Epithelial cell of prostate (primary cell): ENCODE measurements at regions not wholly inside any gene's neighbourhood (a gene's known extent, or its start where the extent isn't known, plus 50 kb on each side); places are given as distances from the start of the nearest gene placed in this dataset.
A peak's percentile ranks its signal among the peaks of the same experiment; 100 is the strongest.
"Not testable (repeated sequence)": the region's sequence is repeated elsewhere in the genome, so short reads cannot be mapped to it uniquely, and the experiment has no call there.

Experiments
- DNase-seq: peaks from one replicate; pipeline ENCODE4 v3.0.0-alpha.2; 2011; ENCODE audit warnings: low read depth, low spot score
- H3K27ac ChIP-seq: fragments of 450-650 bp; 2 replicates; pipeline ENCODE4 v1.5.1; 2017; ENCODE audit warnings: mild to moderate bottlenecking

DNA sequence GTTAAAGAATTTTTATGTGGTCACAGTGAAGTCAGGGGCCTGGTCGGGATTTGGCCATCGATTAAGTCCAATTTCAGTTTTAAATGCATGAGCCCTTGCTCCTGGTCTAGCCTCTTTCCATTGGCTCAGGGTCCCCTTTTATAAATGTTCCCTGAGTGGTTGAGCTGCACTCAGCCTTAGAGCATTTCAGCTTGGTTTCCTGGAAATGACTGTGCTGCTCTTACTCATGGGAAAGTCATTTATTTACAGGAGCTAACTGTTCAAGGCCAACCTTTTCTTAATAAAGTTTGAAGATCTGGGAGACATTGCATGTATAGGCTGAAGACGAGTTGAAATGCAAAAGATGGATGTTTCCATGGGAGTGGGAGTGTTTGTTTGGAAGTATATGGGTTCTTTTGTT lies 98.8 kb upstream of the CLNK start:
- peak; percentile 20 for DNase-seq
- H3K27ac ChIP-seq: peak overlapping the region; percentile 25

DNA sequence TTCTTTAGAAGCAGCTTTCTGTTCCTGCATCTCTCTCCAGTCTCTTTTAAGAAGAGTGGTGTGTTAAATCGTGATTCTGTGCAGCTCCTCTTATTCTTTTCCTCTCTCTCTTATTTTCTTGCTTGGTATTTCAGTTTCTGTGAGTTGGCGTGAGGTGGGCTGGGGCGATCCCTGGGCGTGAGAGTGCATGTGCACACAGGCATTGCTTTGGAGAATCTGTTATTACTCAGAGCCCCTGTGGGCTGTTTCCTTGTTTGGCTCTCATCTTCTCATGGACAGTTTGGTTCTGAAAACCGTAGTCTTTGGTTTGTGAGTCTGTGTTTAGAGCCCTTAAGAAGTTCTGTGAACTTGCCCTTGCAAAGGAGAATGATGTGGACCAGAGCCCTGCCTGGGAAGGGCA lies 97.2 kb upstream of the CLNK start:
- H3K27ac ChIP-seq: no peak overlapping the region
- DNase-seq: peak; percentile 26

DNA sequence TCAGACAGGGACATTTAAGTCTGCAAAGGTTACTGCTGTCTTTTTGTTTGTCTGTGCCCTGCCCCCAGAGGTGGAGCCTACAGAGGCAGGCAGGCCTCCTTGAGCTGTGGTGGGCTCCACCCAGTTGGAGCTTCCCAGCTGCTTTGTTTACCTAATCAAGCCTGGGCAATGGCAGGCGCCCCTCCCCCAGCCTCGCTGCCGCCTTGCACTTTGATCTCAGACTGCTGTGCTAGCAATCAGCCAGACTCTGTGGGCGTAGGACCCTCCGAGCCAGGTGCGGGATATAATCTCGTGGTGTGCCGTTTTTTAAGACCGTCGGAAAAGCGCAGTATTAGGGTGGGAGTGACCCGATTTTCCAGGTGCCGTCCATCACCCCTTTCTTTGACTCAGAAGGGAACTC lies 96.2 kb upstream of the CLNK start:
- H3K27ac ChIP-seq, DNase-seq: not testable (repeated sequence)

DNA sequence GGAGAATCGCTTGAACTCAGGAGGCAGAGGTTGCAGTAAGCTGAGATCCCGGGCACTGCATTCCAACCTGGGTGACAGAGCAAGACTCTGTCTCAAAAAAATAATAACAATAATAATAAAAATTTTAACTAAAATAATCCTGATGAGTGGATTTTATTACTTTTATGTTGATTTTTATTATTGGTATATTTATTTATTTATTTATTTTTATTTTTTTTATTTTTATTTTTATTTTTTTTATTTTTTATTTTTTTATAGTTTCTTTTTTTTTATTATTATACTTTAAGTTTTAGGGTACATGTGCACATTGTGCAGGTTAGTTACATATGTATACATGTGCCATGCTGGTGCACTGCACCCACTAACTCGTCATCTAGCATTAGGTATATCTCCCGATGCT lies 90.6 kb upstream of the CLNK start:
- not testable (repeated sequence) for H3K27ac ChIP-seq, DNase-seq

DNA sequence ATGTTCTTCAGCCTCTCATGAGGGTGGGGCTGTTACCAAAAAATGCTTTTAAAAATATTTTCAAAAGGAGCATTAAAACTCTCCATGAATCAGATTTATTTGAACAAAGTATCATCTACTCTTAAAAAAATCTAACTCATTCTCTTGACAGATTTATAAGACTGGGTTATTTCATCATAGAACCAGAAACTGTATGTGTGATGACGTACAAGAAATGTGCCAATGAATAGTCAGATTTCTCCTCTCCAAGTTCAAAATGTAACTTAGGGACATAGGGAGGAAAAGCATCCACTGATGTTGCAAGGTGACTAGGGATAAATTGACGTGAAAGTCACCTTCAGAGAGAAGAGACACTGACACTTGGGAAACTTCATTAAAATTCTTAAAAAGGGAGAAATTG lies 89.1 kb upstream of the CLNK start:
- DNase-seq: no peak

DNA sequence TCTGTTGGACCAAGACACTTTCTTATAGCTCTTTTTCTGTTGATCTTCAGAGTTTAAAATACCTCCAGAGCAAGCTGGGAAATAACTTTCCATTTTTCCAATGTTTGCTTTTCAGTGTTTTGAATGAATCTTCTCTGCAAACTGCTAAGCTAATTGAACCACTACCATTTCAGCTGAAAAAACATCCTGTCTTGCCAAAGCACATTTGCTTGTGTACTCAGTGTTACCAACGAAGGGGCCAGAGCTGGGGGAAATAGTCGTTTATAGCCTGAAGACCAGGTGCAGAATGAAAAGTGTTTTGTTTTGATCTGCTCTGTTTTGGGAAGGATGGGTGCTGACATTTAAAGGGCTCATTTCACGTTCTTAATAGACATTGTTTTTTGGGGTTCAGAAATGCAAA lies 88.4 kb upstream of the CLNK start:
- no peak overlapping the region for H3K27ac ChIP-seq
- no peak for DNase-seq

More for the DNA sequence above, 89.1 kb upstream of the CLNK start:
- H3K27ac ChIP-seq: no peak overlapping the region

DNA sequence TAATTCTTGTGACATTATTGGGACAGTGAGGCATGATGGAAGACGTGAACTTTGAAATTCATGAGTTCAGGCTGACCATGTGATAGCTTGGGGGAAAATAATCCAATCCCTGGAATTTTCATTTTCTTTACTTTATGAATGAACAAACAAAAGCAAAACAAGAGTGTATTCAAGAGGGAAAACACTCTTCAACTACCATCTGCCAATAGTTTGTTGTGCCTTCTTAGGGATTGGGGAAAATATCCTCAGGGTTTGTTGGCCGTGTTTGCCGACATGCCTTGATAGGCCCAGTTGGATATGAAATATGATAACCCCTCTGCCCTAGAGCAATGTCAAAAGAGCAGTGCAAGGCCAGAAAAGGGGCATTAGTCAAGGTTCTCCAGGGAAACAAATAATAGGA lies 80.8 kb upstream of the CLNK start:
- DNase-seq: no peak
- H3K27ac ChIP-seq: no peak overlapping the region

DNA sequence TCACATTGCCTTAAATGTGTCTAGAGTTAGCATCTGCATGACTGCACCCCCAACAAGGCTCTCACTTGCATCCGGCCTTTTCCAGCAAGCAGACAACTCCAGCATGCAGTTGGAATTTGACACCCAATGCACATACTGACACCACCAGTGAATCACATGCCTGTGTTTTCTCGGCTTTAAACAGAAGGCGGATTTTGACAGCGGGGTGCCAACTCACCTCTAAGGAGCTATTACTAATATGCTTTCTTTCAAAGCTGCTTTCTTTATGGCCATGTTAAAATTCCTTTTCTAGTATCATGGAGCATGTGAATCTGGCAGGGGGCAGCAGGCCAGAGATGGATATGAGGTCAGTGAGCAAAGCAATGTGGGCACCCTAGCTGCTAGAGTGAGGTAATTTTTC lies 78.0 kb upstream of the CLNK start:
- DNase-seq: no peak
- H3K27ac ChIP-seq: no peak overlapping the region

DNA sequence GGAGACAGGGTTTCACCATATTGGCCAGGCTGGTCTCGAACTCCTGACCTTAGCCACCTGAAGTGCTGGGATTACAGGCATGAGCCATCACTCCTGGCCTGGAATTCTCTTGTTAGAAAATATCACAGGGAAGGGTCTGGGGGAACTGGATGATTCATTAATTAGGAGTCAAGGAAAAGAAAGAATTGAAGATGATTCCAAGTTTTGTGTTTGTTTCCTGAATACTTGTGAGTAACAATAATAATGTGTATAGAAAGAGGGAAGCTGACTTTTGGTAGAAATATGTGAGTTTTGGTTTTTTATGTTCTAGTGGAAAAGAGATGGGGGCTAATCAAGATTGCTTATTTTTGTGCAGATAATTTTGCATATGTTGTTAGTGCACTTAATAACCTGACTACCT lies 77.3 kb upstream of the CLNK start:
- DNase-seq: no peak
- no peak overlapping the region for H3K27ac ChIP-seq

DNA sequence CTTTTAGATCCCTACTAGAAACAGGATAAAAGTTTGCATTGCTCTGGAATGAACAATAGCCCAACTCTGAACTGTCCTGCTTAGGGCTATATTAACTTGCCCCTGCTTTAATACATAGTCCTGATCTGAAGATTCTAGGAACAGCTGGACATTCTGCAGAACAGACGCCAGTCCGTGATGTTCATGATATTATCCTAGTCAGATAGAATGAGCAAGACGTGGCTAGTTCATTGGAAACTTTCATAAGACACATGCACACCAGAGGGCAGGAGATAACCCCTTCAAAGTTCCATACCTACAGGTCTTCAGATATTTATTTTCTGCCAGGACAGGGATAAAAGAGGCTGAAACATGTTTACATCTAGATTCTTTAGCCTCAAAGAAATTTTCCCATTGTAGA lies 75.5 kb upstream of the CLNK start:
- no peak overlapping the region for H3K27ac ChIP-seq
- DNase-seq: no peak

DNA sequence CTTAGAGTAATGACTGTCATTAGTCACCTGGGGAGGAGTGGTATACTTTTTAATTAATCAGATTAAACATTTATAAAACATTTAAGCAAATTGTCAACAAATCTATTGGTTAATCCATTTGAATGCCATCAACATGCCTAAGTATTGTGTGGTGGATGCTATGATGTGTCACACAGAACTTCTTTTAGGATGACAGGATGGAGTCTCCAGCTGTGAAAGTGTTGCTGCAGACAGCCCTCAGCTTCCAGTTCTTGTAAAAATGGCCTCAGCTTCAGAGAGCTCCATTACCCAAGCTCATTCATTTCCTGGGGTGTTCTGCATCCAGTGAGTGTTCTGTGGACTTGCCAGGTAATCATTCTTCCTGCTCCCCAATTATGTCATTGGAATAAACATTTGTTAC lies 74.3 kb upstream of the CLNK start:
- no peak for DNase-seq
- H3K27ac ChIP-seq: no peak overlapping the region

DNA sequence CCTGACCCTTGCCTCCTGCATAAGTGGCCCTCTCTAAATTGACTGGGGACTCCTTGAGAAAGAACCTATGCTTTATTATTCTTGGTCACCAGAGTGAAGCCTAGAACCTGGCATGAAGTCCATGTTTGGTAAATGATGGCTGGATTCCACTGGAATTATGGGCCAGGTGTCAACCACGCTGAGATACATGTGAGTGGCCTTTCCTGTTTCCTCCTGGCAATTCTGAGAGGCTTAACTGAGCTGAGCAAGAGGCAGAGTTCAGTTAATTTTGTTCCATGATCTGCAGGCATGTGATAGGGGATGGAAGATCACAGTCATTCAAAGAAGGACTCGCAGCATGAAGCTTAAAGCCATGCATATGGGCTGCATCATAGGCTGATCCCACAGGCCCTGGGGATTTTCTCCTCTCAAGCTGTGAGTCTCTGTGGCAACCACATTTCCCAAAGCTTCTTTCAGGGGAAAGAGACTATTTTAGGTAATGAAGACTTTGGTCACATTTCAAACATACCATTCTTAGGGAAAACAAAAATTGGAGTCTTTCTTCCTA lies 69.4 kb upstream of the CLNK start:
- no peak overlapping the region for H3K27ac ChIP-seq
- no peak for DNase-seq

DNA sequence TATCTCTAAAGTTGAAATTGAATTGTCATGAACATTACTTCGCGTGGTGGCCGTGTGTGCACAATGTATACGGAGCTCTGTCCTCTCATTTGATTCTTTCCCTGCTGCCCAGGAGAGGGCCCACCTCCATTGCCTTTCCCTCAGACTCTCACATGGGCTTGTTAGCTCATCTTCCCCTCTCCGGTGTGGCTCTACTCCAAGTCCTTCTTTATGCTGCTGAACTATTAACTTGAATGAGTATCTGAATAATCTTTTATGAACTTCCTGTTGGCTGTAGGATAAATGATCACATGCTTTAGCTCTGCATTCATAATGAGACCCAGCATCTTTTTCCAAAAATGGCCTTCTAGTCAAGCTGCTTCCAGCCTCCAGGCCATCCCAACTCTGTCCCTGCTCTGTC lies 68.8 kb upstream of the CLNK start:
- no peak overlapping the region for H3K27ac ChIP-seq
- no peak for DNase-seq

DNA sequence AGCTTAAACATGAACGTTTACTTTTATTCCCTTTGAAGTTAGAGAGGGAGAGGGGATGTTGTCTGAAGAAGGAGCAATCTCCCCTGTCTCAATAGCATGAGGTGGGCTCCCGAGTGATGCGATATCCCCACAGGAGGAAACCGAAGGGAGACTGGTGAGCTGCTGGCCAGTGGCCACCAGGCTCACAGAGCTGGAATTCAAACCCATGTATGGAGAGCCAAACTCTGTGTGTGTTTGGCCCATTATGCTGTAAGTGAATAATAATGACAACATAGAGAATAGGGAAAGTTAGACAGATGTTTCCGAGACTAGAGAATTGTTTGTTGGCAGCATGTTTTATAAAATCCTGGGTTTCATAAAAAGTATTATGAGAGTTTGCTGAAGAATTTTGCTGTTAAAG lies 66.1 kb upstream of the CLNK start:
- DNase-seq: no peak
- H3K27ac ChIP-seq: no peak overlapping the region

DNA sequence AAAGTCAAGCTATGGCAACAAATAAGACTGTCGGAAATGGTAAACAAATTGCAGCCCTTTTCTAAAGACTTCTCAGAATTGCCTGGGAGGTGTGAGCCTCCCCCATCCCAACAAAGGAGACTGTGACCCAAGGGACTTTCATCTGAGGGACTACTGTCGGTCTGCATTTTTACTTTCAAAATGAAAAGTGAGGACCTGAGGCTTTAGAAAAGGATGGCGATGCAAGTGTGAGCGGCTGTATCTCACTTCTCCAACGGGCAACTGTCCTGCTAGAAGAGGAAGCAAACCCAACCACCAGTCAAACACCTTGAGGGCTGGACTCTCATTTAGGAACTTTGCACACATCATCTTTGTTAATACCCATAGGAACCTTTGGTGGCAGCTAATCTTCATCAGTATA lies 62.6 kb upstream of the CLNK start:
- no peak overlapping the region for H3K27ac ChIP-seq
- no peak for DNase-seq

DNA sequence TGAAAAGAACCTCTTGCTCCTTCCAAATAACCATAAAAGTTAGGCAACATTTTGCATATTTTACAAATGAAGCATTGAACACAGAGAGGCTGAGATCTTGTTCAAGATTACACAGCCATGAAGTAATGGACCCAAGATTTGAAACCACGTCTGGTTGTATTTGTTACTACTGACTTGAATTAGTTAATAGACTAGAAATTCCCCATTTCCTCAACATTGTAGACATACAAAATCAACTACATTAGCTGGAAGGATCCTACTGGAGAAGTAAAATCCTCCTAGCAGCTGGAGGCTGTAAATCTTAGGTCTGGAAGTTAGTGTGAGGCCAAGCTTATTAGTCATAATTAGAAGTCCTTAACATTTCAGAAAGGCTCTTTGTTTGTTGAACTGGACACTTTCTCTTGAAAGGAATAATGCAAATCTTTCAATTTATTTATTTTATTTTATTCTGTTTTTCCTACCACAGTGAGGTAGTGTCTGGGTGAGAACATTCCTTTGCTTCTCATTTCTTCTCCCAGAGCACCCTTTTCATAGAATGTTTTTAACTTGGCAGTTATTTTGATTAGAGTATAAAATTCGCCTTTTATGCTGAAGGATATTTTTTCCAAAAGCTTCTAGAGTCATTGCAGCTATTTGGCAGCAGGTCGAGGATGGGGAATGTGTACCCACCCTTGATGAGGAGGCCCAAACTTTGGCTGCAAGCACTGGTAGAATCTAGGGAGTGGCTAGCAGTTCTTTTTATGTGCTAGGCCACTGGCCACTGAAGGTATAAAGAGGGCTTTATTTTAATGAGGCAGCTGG lies 62.0 kb upstream of the CLNK start:
- H3K27ac ChIP-seq: no peak overlapping the region
- no peak for DNase-seq

DNA sequence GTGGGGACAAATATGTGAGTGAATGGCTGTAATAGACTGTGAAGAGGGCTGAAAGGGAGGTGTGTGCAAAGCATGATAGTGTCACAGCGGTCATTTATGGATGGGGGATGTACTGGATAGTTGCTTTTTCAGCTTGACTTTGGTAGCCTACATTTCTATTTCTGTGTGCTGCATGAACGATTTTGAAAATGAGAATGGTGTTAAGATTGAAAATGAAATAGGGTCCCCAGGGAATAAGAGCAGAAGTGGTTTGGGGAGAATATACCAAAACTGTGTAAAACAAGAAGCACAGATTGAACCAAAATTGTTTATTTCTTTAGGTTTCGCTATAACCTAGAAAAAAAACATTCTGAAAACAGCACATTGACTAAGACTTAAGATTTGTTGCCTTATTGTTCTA lies 58.8 kb upstream of the CLNK start:
- no peak for DNase-seq
- no peak overlapping the region for H3K27ac ChIP-seq

DNA sequence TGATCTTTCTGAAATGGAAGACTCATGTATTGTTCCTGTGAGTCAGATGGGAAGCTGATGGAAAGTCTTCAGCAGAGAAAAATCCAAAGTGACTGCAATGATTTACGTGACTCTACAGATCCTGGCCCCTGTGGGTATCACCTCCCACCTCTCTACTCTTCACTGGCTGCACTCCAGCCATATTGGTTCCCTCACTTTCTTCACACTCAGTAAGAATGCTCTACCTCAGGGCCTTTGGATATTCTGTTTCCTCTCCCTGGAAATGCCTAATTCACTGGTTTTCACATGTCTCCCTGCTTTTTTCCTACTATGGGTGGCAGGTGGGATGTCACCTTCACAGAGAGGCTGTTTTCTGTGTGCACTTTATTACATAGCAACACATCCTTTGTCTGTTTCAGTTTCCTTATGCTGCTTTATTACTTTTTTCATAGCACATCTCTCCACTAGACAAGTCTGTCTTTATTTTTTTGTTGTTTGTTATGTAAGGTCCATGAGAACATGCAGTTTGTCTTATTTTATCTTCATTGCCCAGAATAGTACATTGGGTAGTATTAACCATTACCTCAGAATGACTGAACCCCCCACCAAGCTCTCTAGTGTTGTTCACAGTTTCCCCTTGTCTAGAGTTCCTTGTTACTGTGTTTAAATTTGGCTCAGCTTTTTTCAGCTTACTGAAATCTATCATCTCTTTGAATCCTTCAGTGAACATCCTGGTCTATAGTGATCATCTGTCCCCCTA lies 57.6 kb upstream of the CLNK start:
- no peak overlapping the region for H3K27ac ChIP-seq
- no peak for DNase-seq

DNA sequence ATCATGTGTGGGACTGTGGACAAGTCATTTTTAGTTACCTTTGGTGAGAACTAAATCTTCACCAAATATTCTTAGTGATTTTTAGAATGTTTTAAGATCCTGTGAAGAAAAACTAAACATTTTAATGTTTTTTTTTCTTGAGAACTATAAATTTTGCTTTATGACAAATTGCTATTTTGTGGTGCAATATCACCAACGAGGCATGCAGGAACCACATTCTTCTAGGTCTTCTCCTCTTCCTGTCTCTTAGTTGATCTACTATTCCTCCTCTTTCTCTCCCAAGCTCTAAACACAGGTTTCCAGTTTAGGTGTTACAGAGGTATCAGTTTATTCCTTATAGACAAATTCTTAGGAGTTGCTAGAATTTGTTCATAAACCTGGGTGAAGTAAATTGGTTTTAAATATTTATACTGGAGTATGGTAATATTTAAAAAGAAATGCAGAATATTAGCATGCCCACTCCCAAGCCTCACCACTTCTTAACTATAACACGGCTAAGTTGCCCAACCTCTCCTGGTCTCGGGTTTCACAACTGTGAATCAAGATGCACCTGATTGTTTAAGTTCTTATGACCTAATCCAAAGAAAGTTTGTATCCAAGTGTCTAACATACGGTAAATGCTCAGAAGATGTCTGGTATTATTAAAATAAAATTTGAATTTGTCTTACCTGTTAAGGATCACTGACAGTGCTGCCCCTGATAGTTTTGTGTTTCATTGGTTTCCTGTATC lies 56.5 kb upstream of the CLNK start:
- DNase-seq: no peak
- H3K27ac ChIP-seq: no peak overlapping the region

DNA sequence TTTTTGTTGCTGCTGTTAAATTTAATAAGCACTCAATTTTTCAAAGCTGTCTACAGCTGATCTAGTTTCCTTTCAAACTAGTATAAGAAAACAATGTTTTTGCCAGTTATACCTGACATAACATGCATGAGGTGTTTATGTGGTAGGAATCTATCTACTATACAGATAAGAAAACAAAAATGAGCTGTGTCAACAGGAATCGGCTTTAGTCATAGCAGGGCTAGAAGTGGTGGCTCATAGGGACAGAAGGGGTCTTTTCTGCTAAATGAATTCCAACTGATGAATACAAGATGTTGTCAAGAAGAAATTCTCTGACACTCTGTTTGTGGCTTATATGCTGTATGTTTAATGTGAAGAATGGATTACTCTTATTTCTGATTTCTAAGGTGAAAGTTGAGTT lies 55.7 kb upstream of the CLNK start:
- no peak overlapping the region for H3K27ac ChIP-seq
- DNase-seq: no peak
